Sigmoid colon (tissue), 3 donors: ENCODE measurements at regions not wholly inside any gene's neighbourhood (a gene's known extent, or its start where the extent isn't known, plus 50 kb on each side); places are given as distances from the start of the nearest gene placed in this dataset.

Experiments used
- POLR2A ChIP-seq, 2 donors: fragments of 450-650 bp; IDR thresholded peaks; one replicate each; pipeline ENCODE4 v1.6.1; 2016; ENCODE audit warnings: antibody characterized with exemption in 2 of 2, mild to moderate bottlenecking in 2 of 2, moderate library complexity in 2 of 2
- TF ChIP-seq, protein P1 (sequence below), 4 experiments: fragments of 450-650 bp in 3 of 4; fragments of 200-600 bp in 1 of 4; IDR thresholded peaks; one replicate each; pipeline ENCODE4 v1.5.1; 2016 to 2019; ENCODE audit warnings: antibody characterized with exemption in 4 of 4, mild to moderate bottlenecking in 3 of 4, moderate library complexity in 2 of 4

DNA sequence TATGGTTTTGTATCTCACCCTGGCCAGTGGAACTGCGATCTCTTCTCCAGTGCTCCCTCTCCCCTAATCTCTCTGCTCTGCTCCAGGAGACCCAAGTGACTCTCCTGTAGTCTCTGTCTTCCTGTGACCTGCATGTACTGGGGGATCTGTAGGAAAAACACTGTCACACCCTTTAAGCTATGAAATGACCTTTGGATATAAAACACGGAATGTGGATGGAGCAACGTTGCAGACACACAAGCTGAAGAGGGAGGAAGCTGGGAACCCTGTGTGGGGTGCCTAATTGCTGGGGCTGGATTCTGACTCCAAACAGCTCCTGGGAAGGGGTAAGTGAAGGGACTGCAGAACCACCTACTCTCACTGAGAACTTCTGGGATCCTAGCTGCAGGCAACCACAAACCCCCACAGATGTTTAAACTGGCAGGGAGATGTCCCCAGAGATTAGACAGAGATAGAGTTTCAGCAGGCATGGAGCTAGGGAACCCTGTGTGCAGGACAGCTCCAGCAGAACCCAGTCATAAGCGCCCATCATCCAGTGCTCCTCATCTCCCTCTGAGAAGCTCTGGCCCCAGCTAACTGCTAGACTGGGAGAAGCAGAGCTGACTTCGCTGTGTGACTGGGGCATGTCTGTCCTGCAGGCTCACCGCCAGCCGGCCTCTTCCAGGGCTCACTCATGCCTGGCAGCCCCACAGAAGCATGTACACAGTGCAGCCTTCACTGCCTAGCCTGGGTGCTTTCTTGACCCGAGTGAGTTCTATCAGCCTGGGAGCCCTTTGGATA lies 482.7 kb upstream of the SETBP1 start:
- TF ChIP-seq, protein P1, sequence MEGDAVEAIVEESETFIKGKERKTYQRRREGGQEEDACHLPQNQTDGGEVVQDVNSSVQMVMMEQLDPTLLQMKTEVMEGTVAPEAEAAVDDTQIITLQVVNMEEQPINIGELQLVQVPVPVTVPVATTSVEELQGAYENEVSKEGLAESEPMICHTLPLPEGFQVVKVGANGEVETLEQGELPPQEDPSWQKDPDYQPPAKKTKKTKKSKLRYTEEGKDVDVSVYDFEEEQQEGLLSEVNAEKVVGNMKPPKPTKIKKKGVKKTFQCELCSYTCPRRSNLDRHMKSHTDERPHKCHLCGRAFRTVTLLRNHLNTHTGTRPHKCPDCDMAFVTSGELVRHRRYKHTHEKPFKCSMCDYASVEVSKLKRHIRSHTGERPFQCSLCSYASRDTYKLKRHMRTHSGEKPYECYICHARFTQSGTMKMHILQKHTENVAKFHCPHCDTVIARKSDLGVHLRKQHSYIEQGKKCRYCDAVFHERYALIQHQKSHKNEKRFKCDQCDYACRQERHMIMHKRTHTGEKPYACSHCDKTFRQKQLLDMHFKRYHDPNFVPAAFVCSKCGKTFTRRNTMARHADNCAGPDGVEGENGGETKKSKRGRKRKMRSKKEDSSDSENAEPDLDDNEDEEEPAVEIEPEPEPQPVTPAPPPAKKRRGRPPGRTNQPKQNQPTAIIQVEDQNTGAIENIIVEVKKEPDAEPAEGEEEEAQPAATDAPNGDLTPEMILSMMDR (IDR thresholded peaks at IDR 0.05), result no peak
- no peak for TF ChIP-seq POLR2A (IDR thresholded peaks at IDR 0.05)
